ENCODE measurements at regions not wholly inside any gene's neighbourhood (a gene's known extent, or its start where the extent isn't known, plus 50 kb on each side); places are given as distances from the start of the nearest gene placed in this dataset.

DNA sequence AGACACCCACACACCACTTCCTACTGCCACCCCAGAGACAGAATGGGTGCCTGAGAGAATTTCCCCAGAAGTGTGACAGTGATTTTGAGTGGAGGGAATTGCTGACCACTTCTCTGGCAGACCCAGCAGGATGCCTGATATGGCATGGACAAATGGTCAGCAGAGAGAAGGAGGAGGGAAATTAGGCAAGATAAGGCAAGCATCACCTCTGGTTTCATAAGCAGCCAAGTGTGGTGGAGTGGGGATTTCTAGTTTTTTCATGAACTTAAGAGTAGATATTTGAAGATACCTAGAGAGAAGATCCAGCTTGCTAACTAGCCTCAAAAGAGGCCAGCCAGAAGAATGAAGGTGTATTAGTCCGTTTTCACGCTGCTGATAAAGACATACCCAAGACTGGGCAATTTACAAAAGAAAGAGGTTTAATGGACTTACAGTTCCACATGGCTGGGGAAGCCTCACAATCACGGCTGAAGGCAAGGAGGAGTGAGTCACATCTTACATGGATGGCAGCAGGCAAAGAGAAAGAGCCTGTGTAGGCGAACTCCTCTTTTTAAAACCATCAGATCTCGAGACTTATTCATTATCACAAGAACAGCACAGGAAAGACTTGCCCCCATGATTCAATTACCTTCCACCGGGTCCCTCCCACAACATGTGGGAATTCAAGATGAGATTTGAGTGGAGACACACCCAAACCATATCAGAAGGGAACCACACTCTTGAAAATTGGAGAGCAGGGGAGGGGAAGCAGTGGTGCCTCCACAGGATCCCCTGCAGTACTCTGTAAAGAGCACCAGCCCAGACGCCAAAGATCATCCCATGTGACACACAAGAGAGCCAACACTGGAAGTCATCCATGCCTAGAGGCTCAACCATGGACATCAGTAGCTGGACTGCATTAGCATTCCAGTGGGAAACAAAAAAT is 64.2 kb downstream of the RBM43 start:
- no peaks in the 10 kb centered on the region for H3K36me3 Mint-ChIP-seq (ENCODE audit: low read depth)

DNA sequence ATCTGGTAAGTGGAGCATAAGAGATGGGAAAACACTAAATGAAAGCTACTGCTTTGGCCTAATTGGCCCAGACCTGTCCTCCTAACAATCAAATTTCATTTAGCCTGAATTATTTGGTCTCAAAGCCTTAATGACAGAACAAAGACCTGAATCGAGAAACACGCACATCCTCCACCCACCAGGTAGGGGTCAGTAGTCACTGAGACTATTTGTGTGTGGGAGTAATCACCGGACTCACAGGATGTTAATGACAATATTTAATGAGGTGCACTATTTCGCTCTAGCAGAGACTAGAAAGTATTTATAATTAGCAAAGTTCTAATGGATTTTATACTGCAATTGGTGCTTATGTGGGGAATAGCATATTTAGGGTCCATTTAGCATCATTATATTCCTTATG is 68.1 kb downstream of the RBM43 start:
- no peak for DNase-seq (ENCODE audit: low read depth, low spot score)
- Mint-ChIP-seq H3K27me3 (ENCODE audit: low read depth) (no peaks in the 10 kb centered on the region), H3K9me3 (peaks cover 5% of the 10 kb centered on the region), H3K36me3 (ENCODE audit: low read depth) (no peaks in the 10 kb centered on the region), H3K4me3 (no peak overlapping the region), H3K4me1 (peaks cover 28% of the 10 kb centered on the region), H3K27ac (ENCODE audit: unreplicated experiment) (no peak overlapping the region)
- TF ChIP-seq, protein P1, sequence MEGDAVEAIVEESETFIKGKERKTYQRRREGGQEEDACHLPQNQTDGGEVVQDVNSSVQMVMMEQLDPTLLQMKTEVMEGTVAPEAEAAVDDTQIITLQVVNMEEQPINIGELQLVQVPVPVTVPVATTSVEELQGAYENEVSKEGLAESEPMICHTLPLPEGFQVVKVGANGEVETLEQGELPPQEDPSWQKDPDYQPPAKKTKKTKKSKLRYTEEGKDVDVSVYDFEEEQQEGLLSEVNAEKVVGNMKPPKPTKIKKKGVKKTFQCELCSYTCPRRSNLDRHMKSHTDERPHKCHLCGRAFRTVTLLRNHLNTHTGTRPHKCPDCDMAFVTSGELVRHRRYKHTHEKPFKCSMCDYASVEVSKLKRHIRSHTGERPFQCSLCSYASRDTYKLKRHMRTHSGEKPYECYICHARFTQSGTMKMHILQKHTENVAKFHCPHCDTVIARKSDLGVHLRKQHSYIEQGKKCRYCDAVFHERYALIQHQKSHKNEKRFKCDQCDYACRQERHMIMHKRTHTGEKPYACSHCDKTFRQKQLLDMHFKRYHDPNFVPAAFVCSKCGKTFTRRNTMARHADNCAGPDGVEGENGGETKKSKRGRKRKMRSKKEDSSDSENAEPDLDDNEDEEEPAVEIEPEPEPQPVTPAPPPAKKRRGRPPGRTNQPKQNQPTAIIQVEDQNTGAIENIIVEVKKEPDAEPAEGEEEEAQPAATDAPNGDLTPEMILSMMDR (conservative IDR thresholded peaks at IDR 0.05): no peak

More for the DNA sequence above, 64.2 kb downstream of the RBM43 start:
- H3K27ac Mint-ChIP-seq (ENCODE audit: unreplicated experiment): peak overlapping the region; percentile 44
- H3K4me1 Mint-ChIP-seq: peaks cover 26% of the 10 kb centered on the region
- no peak for DNase-seq (ENCODE audit: low read depth, low spot score)
- TF ChIP-seq, protein P1 (conservative IDR thresholded peaks at IDR 0.05): no peak
- peaks cover 2% of the 10 kb centered on the region for H3K9me3 Mint-ChIP-seq
- H3K27me3 Mint-ChIP-seq (ENCODE audit: low read depth): no peaks in the 10 kb centered on the region
- no peak overlapping the region for H3K4me3 Mint-ChIP-seq

DNA sequence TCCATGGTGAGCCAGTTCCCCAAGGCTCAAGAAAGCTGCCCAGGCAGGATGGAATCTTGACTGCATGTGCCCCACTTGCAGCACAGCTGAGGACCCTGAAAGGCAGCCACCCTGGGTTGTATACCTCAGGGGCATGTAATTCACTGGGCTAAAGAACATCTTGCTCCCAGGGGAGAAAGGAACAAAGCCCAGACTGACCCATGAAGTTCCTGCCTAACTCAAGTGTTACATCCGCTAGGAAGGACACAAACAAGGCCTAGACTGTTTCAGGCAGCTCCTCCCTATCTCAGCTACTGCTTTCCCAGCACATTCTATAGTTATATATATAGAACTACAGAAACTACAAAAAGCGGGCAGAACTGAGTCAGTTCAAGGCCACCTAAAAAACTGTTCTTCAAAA is 69.0 kb downstream of the RBM43 start:
- Mint-ChIP-seq H3K36me3 (ENCODE audit: low read depth) (no peaks in the 10 kb centered on the region), H3K27me3 (ENCODE audit: low read depth) (no peaks in the 10 kb centered on the region), H3K4me3 (peak overlapping the region; percentile 39), H3K9me3 (peaks cover 2% of the 10 kb centered on the region), H3K4me1 (peaks cover 28% of the 10 kb centered on the region), H3K27ac (ENCODE audit: unreplicated experiment) (peak overlapping the region; percentile 83)
- TF ChIP-seq, protein P1 (conservative IDR thresholded peaks at IDR 0.05): no peak
- peak; percentile 14 for DNase-seq (ENCODE audit: low read depth, low spot score)

DNA sequence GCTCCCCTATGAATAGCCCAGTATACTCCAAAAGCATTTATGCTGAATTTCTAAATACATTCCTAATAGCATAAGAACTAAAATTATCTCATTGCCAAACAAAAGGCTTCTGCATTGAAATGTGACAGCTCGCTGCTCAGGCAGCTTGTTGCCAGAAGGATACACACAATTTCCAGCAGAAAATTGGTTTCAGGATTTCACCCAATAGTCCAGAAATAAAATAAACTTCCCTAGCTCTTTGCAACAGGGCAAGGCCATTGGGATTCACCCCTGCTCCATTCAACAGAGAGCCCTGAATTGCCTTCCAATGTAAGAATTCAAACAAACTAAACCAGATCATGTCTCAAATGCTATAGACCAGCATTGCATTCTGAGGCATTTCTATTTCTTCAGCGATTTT is 70.7 kb downstream of the RBM43 start:
- DNase-seq (ENCODE audit: low read depth, low spot score): no peak
- no peak overlapping the region for H3K4me3 Mint-ChIP-seq
- TF ChIP-seq, protein P1 (conservative IDR thresholded peaks at IDR 0.05): no peak
- H3K27me3 Mint-ChIP-seq (ENCODE audit: low read depth): no peaks in the 10 kb centered on the region
- no peak overlapping the region for H3K27ac Mint-ChIP-seq (ENCODE audit: unreplicated experiment)
- peaks cover 2% of the 10 kb centered on the region for H3K9me3 Mint-ChIP-seq
- peaks cover 28% of the 10 kb centered on the region for H3K4me1 Mint-ChIP-seq
- H3K36me3 Mint-ChIP-seq (ENCODE audit: low read depth): peaks cover 2% of the 10 kb centered on the region

DNA sequence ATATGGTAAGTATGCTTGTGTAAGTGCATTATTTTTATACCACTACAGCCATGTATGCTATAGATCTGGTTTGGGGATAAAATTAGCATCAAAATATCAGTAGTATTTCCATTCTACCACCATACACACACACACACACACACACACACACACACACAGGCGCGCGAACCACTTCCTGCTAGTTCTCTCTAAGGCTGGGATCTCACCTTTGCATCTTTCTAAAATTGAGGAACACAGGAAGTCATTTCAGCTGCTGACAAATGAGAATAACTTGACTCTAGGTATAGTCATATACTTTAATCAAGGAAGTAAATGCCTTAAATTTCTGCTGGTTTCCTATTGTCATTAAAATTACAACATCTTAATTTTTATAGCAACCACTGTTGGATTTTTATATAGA is 72.5 kb downstream of the RBM43 start:
- no peaks in the 10 kb centered on the region for H3K27me3 Mint-ChIP-seq (ENCODE audit: low read depth)
- TF ChIP-seq, protein P1 (conservative IDR thresholded peaks at IDR 0.05): no peak
- H3K4me1 Mint-ChIP-seq: peaks cover 28% of the 10 kb centered on the region
- peaks cover 5% of the 10 kb centered on the region for H3K9me3 Mint-ChIP-seq
- H3K36me3 Mint-ChIP-seq (ENCODE audit: low read depth): peaks cover 2% of the 10 kb centered on the region
- no peak overlapping the region for H3K4me3 Mint-ChIP-seq
- DNase-seq (ENCODE audit: low read depth, low spot score): no peak
- no peak overlapping the region for H3K27ac Mint-ChIP-seq (ENCODE audit: unreplicated experiment)

All from neural crest cell (in vitro differentiated cells).